Right lobe of liver (tissue), 4 donors: ENCODE measurements at regions not wholly inside any gene's neighbourhood (a gene's known extent, or its start where the extent isn't known, plus 50 kb on each side); places are given as distances from the start of the nearest gene placed in this dataset.

ENCODE experiments used
- POLR2A ChIP-seq: fragments of 450-650 bp; IDR thresholded peaks from one replicate; pipeline ENCODE4 v1.6.1; 2017; ENCODE audit warnings: antibody characterized with exemption, mild to moderate bottlenecking
- TF ChIP-seq, protein P1 (sequence below), 4 donors: fragments of 200-600 bp in 3 of 4; fragments of 450-650 bp in 1 of 4; IDR thresholded peaks; one replicate each; pipeline versions ENCODE4 v1.5.1 to v1.8.0; 2016 to 2022; ENCODE audit warnings: antibody characterized with exemption in 4 of 4, mild to moderate bottlenecking in 2 of 4
- donor health status: DM: no; HTN: no; CAD: no.
- donor health status: DM: no; HTN: no; CAD: no.
- donor health status: DM: no; HTN: yes; CAD: no.

DNA sequence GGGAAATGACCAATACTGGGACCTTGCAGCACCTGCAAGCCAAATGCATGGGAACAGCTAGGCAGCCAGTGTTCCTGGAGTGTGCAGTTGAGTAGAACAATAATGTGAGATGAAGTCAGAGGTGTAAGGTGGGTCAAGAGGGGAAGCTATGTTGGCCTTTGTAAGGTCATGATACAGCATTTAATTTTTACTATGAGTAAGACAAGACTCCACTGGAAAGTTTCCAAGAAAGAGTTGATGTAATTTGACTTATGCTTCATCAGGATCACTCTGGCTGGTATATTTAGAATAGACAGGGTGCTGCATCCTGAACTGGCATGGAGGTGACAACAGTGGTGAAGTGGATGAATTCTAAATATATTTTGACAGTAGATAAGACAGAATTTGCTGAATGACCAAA lies 744.8 kb downstream of the KCTD16 start:
- TF ChIP-seq, protein P1, sequence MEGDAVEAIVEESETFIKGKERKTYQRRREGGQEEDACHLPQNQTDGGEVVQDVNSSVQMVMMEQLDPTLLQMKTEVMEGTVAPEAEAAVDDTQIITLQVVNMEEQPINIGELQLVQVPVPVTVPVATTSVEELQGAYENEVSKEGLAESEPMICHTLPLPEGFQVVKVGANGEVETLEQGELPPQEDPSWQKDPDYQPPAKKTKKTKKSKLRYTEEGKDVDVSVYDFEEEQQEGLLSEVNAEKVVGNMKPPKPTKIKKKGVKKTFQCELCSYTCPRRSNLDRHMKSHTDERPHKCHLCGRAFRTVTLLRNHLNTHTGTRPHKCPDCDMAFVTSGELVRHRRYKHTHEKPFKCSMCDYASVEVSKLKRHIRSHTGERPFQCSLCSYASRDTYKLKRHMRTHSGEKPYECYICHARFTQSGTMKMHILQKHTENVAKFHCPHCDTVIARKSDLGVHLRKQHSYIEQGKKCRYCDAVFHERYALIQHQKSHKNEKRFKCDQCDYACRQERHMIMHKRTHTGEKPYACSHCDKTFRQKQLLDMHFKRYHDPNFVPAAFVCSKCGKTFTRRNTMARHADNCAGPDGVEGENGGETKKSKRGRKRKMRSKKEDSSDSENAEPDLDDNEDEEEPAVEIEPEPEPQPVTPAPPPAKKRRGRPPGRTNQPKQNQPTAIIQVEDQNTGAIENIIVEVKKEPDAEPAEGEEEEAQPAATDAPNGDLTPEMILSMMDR (IDR thresholded peaks at IDR 0.05), result no peak
- TF ChIP-seq POLR2A, result no peak
